H9 (cell line): ENCODE measurements at regions not wholly inside any gene's neighbourhood (a gene's known extent, or its start where the extent isn't known, plus 50 kb on each side); places are given as distances from the start of the nearest gene placed in this dataset.

Experiments used
- DNase-seq: peaks from one replicate; pipeline ENCODE4 v3.0.0-alpha.2; 2017
- H2AFZ ChIP-seq: one replicate; pipeline ENCODE4 v1.6.1; 2013; ENCODE audit warnings: mild to moderate bottlenecking, low read length, control low read depth, moderate library complexity
- H2AK5ac ChIP-seq: 2 replicates; pipeline ENCODE4 v1.6.1; 2013; ENCODE audit warnings: low read length, control low read depth, mixed read lengths; ENCODE audit not compliant: insufficient read length
- H2BK120ac ChIP-seq: one replicate; pipeline ENCODE4 v1.6.1; 2013; ENCODE audit warnings: low read depth, mild to moderate bottlenecking, low read length, control low read depth, inconsistent platforms; ENCODE audit not compliant: poor library complexity, severe bottlenecking
- H2BK12ac ChIP-seq: 2 replicates; pipeline ENCODE4 v1.6.1; 2013; ENCODE audit warnings: low read length, control low read depth, mixed read lengths, low read depth; ENCODE audit not compliant: insufficient read length
- H2BK15ac ChIP-seq: 2 replicates; pipeline ENCODE4 v1.6.1; 2013; ENCODE audit warnings: low read depth, low read length, control low read depth
- H2BK20ac ChIP-seq: one replicate; pipeline ENCODE4 v1.6.1; 2013; ENCODE audit warnings: low read depth, mild to moderate bottlenecking, low read length, control low read depth, inconsistent platforms; ENCODE audit not compliant: poor library complexity, severe bottlenecking
- H2BK5ac ChIP-seq: 2 replicates; pipeline ENCODE4 v1.6.1; 2013; ENCODE audit warnings: low read length, control low read depth, mixed read lengths; ENCODE audit not compliant: insufficient read length
- H3K14ac ChIP-seq: 2 replicates; pipeline ENCODE4 v1.6.1; 2013; ENCODE audit warnings: low read length, control low read depth; ENCODE audit not compliant: insufficient read depth
- H3K18ac ChIP-seq: 2 replicates; pipeline ENCODE4 v1.6.1; 2013; ENCODE audit warnings: low read depth, mild to moderate bottlenecking, mixed read lengths, low read length, control low read depth; ENCODE audit not compliant: insufficient read length
- H3K23ac ChIP-seq: 2 replicates; pipeline ENCODE4 v1.6.1; 2013; ENCODE audit warnings: low read length, control low read depth, mixed read lengths, low read depth; ENCODE audit not compliant: insufficient read length
- H3K23me2 ChIP-seq: 2 replicates; pipeline ENCODE4 v1.6.1; 2013; ENCODE audit warnings: low read depth, mild to moderate bottlenecking, mixed read lengths, low read length, control low read depth; ENCODE audit not compliant: insufficient read length, poor library complexity, severe bottlenecking
- H3K27ac ChIP-seq: 2 replicates; pipeline ENCODE4 v1.5.1; 2013; ENCODE audit warnings: low read length, control low read depth, mixed read lengths, low read depth; ENCODE audit not compliant: insufficient read length
- H3K27me3 ChIP-seq: 2 replicates; pipeline ENCODE4 v1.6.1; 2013; ENCODE audit warnings: low read length, control low read depth, inconsistent platforms; ENCODE audit not compliant: insufficient read depth
- H3K4ac ChIP-seq: 2 replicates; pipeline ENCODE4 v1.6.1; 2013; ENCODE audit warnings: low read depth, mild to moderate bottlenecking, control low read depth, inconsistent platforms, low read length, moderate library complexity
- H3K4me1 ChIP-seq: 2 replicates; pipeline ENCODE4 v1.6.1; 2013; ENCODE audit warnings: low read length, control low read depth, inconsistent platforms; ENCODE audit not compliant: insufficient read depth
- H3K4me2 ChIP-seq: 2 replicates; pipeline ENCODE4 v1.6.1; 2013; ENCODE audit warnings: low read length, control low read depth, mixed read lengths; ENCODE audit not compliant: insufficient read length, insufficient read depth
- H3K56ac ChIP-seq: 2 replicates; pipeline ENCODE4 v1.6.1; 2013; ENCODE audit warnings: low read depth, mild to moderate bottlenecking, mixed read lengths, low read length, control low read depth; ENCODE audit not compliant: insufficient read length
- H3K79me1 ChIP-seq: 2 replicates; pipeline ENCODE4 v1.6.1; 2013; ENCODE audit warnings: low read depth, mild to moderate bottlenecking, moderate library complexity, low read length, control low read depth, inconsistent platforms; ENCODE audit not compliant: insufficient read depth, poor library complexity, severe bottlenecking
- H3K79me2 ChIP-seq: 2 replicates; pipeline ENCODE4 v1.6.1; 2013; ENCODE audit warnings: low read length, control low read depth, inconsistent platforms; ENCODE audit not compliant: insufficient read depth
- H3K9ac ChIP-seq: 2 replicates; pipeline ENCODE4 v1.6.1; 2013; ENCODE audit warnings: low read length, control low read depth, mixed read lengths; ENCODE audit not compliant: insufficient read length; ENCODE audit errors: extremely low read depth
- H3K9me3 ChIP-seq: one replicate; pipeline ENCODE4 v1.6.1; 2013; ENCODE audit warnings: low read depth, low read length, inconsistent platforms; ENCODE audit not compliant: control insufficient read depth
- H3T11ph ChIP-seq: one replicate; pipeline ENCODE4 v1.6.1; 2013; ENCODE audit warnings: mild to moderate bottlenecking, low read length, control low read depth, inconsistent platforms
- H4K20me1 ChIP-seq: one replicate; pipeline ENCODE4 v1.6.1; 2013; ENCODE audit not compliant: control insufficient read depth, insufficient read length, insufficient read depth
- H4K5ac ChIP-seq: 2 replicates; pipeline ENCODE4 v1.6.1; 2013; ENCODE audit warnings: low read depth, mild to moderate bottlenecking, mixed read lengths, low read length, control low read depth; ENCODE audit not compliant: insufficient read length
- H4K8ac ChIP-seq: replicated peaks from 2 replicates; pipeline ENCODE4 v1.6.1; 2013; ENCODE audit warnings: low read length, control low read depth, mixed read lengths, low read depth; ENCODE audit not compliant: insufficient read length
- H4K91ac ChIP-seq: 2 replicates; pipeline ENCODE4 v1.6.1; 2013; ENCODE audit warnings: low read depth, mild to moderate bottlenecking, moderate library complexity, mixed read lengths, low read length, control low read depth; ENCODE audit not compliant: insufficient read length
- H3K27ac Mint-ChIP-seq, 3 experiments: 2 replicates in 2 of 3; 3 replicates in 1 of 3; pipeline ENCODE4 v1.8.0; 2020 to 2021; ENCODE audit warnings: mixed read lengths in 3 of 3, mild to moderate bottlenecking in 1 of 3, moderate library complexity in 1 of 3
- H3K27me3 Mint-ChIP-seq: 2 replicates; pipeline ENCODE4 v1.8.0; 2021; ENCODE audit warnings: low read depth, mild to moderate bottlenecking, moderate library complexity, mixed read lengths
- H3K36me3 Mint-ChIP-seq, 3 experiments: 2 replicates in 2 of 3; 3 replicates in 1 of 3; pipeline ENCODE4 v1.8.0; 2020 to 2021; ENCODE audit warnings: low read depth in 3 of 3, mixed read lengths in 3 of 3; ENCODE audit not compliant: insufficient read depth in 1 of 3
- H3K4me1 Mint-ChIP-seq, 2 experiments: 2 replicates each; pipeline ENCODE4 v1.8.0; 2020; ENCODE audit warnings: mixed read lengths in 2 of 2
- H3K4me3 Mint-ChIP-seq, 2 experiments: 2 replicates in 1 of 2; 3 replicates in 1 of 2; pipeline ENCODE4 v1.8.0; 2020 to 2021; ENCODE audit warnings: mild to moderate bottlenecking in 2 of 2, mixed read lengths in 2 of 2, moderate library complexity in 1 of 2
- H3K9me3 Mint-ChIP-seq, 2 experiments: 2 replicates in 1 of 2; 3 replicates in 1 of 2; pipeline ENCODE4 v1.8.0; 2020; ENCODE audit warnings: mild to moderate bottlenecking in 2 of 2, mixed read lengths in 2 of 2, moderate library complexity in 1 of 2
- WGBS: extraction: QIAGEN DNeasy Blood & Tissue Kit; methylation state at CpG from one replicate; pipeline ENCODE4 v1.1.7; 2013; ENCODE audit warnings: missing lambda C conversion rate, low lambda C conversion rate, mixed read lengths; ENCODE audit not compliant: insufficient read length; ENCODE audit errors: extremely low coverage; 5-methylcytosine and 5-hydroxymethylcytosine counted together
- TF ChIP-seq, protein P1 (sequence below): fragments of 200-600 bp; sonication (generic); conservative IDR thresholded peaks from 3 replicates; pipeline ENCODE4 v1.8.0; 2021; ENCODE audit warnings: antibody characterized with exemption, mild to moderate bottlenecking

DNA sequence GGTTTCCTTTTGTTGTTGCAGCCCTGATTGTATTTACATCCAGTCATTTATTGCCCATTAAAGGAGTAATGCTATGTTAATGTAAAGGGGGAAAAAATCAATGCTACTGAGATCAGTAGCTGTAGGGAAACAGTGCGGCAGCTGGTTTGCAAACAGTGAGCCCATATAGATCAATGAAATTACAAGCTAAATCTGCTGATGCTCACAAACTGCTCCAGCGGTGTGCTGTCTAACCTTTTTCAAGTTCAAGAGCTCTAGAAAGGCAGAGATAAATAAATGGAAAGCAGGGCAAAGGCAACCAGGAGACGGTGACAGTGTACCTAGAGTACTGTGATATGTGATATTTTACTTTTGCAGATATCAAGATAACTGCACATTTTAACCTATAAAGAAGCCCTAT is 449.0 kb upstream of the MMS22L start:
- Mint-ChIP-seq H3K36me3 (no peaks in the 10 kb centered on the region), H3K9me3 (no peaks in the 10 kb centered on the region; a peak in 1 of 5 replicates), H3K27me3 (no peaks in the 10 kb centered on the region), H3K4me3 (no peak overlapping the region), H3K27ac (no peak overlapping the region), H3K4me1 (0 out of 4 replicates have a peak, but pooled peaks cover 0 to 3% of the 10 kb centered on the region in 2 experiments)
- Histone ChIP-seq H3K4ac (no peak overlapping the region), H3K14ac (no peak overlapping the region), H3T11ph (no peak overlapping the region), H2AFZ (no peak overlapping the region), H3K9ac (no peak overlapping the region), H3K56ac (no peak overlapping the region), H3K79me1 (no peaks in the 10 kb centered on the region), H3K4me1 (no peaks in the 10 kb centered on the region), H2BK20ac (no peak overlapping the region), H3K79me2 (no peaks in the 10 kb centered on the region), H3K9me3 (no peaks in the 10 kb centered on the region), H3K4me2 (no peak overlapping the region), H2BK5ac (no peak overlapping the region), H3K27ac (no peak overlapping the region), H4K91ac (no peak overlapping the region), H4K5ac (no peak overlapping the region), H3K23ac (no peak overlapping the region), H3K23me2 (no peaks in the 10 kb centered on the region), H2BK120ac (no peak overlapping the region), H2BK12ac (no peak overlapping the region), H3K27me3 (no peaks in the 10 kb centered on the region), H3K18ac (no peak overlapping the region), H2AK5ac (no peak overlapping the region), H2BK15ac (no peak overlapping the region), H4K8ac (no peak overlapping the region), H4K20me1 (no peaks in the 10 kb centered on the region)
- TF ChIP-seq, protein P1, sequence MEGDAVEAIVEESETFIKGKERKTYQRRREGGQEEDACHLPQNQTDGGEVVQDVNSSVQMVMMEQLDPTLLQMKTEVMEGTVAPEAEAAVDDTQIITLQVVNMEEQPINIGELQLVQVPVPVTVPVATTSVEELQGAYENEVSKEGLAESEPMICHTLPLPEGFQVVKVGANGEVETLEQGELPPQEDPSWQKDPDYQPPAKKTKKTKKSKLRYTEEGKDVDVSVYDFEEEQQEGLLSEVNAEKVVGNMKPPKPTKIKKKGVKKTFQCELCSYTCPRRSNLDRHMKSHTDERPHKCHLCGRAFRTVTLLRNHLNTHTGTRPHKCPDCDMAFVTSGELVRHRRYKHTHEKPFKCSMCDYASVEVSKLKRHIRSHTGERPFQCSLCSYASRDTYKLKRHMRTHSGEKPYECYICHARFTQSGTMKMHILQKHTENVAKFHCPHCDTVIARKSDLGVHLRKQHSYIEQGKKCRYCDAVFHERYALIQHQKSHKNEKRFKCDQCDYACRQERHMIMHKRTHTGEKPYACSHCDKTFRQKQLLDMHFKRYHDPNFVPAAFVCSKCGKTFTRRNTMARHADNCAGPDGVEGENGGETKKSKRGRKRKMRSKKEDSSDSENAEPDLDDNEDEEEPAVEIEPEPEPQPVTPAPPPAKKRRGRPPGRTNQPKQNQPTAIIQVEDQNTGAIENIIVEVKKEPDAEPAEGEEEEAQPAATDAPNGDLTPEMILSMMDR = no peak
- DNase-seq = no peak
- WGBS = no CpG with 5 or more reads among the region's 3 CpGs
